Heart right ventricle (tissue), 16 donors: ENCODE measurements at regions not wholly inside any gene's neighbourhood (a gene's known extent, or its start where the extent isn't known, plus 50 kb on each side); places are given as distances from the start of the nearest gene placed in this dataset.

Experiments used
- ATAC-seq, 8 donors: fragments of 200-7000 bp; cut with Tn5 transposase; one replicate each; pipeline ENCODE4 v1.9.1; 2020; ENCODE audit warnings: mild to moderate bottlenecking in 8 of 8, moderate library complexity in 8 of 8, moderate number of reproducible peaks in 1 of 8
- DNase-seq, 2 donors: peaks; one replicate each; pipeline ENCODE4 v3.0.0-alpha.2; 2020
- H3K27ac ChIP-seq, 10 donors: fragments of 200-600 bp; sonication (generic) in 2 of 10; one replicate each; pipeline versions ENCODE4 v1.5.0 to v1.8.0; 2020 to 2022; ENCODE audit warnings: mild to moderate bottlenecking in 3 of 10
- H3K27me3 ChIP-seq, 7 donors: fragments of 200-600 bp; one replicate each; pipeline ENCODE4 v1.8.0; 2021 to 2022; ENCODE audit warnings: mild to moderate bottlenecking in 2 of 7
- H3K36me3 ChIP-seq, 9 donors: fragments of 200-600 bp; sonication (generic) in 1 of 9; one replicate each; pipeline versions ENCODE4 v1.5.0 to v1.8.0; 2020 to 2022; ENCODE audit warnings: mild to moderate bottlenecking in 2 of 9
- H3K4me1 ChIP-seq, 9 donors: fragments of 200-600 bp; sonication (generic) in 1 of 9; one replicate each; pipeline versions ENCODE4 v1.5.0 to v1.8.0; 2020 to 2022; ENCODE audit warnings: mild to moderate bottlenecking in 4 of 9
- H3K4me3 ChIP-seq, 10 donors: fragments of 200-600 bp; sonication (generic) in 2 of 10; one replicate each; pipeline versions ENCODE4 v1.5.0 to v1.8.0; 2020 to 2022; ENCODE audit warnings: mild to moderate bottlenecking in 7 of 10, moderate library complexity in 2 of 10
- H3K9me3 ChIP-seq, 11 donors: fragments of 200-600 bp in 10 of 11; sonication (generic) in 2 of 11; one replicate each; pipeline versions ENCODE4 v1.5.0 to v1.8.0; 2013 to 2022; ENCODE audit warnings: mild to moderate bottlenecking in 2 of 11, control low read depth in 1 of 11, moderate library complexity in 1 of 11
- CTCF ChIP-seq, 9 donors: fragments of 200-600 bp; sonication (generic) in 2 of 9; IDR thresholded peaks; one replicate each; pipeline versions ENCODE4 v1.5.0 to v1.8.0; 2021 to 2022; ENCODE audit warnings: antibody characterized with exemption in 9 of 9, mild to moderate bottlenecking in 5 of 9, moderate library complexity in 1 of 9
- WGBS, 2 donors: extraction: QIAGEN DNeasy Blood & Tissue Kit; methylation state at CpG; one replicate each; pipeline ENCODE4 v1.1.7; 2013; ENCODE audit warnings: inconsistent platforms in 1 of 2; 5-methylcytosine and 5-hydroxymethylcytosine counted together
- intact Hi-C, 10 donors: fragments of 100-400 bp; cut with DNase I; formaldehyde crosslinking; loops; one replicate each; pipeline versions ENCODE4 v1.11.1 to v1.14.2; 2022
- donor health status: Arrhythmogenic right ventricular cardiomyopathy.
- donor health status: ischemic (EF 13 %, LVEDD 7.1; RV severe dilation, severe dysfunction).
- donor health status: healthy with polysubstance abuse.
- donor health status: DM: no; HTN: yes; CAD: no.
- donor health status: DM: no; HTN: no; CAD: no.
- donor health status: ischemic (EF 25% LVEDD 6.9; RV normal size, moderate dysfunction).
- donor health status: ischemic (EF 25% LVEDD 5.7; RV mildly dilated, moderate dysfunction).
- donor health status: healthy.
- donor health status: DM: yes; HTN: yes; CAD: no.
- donor health status: Ischemic cardiomyopathy.
- donor health status: ischemic (EF 35%, LVEDD 5.7; RV mildly dilated, moderate dysfunction).
- donor health status: nonischemic (EF 11% LVEDD 7.7; RV severe dilation, severe dysfunction).
- donor health status: DM: yes; HTN: yes; CAD: no.
- donor health status: PGD.
- donor health status: ischemic (EF 29% LVEDD 5.4; RV normal size, mild dysfunction).
- donor health status: nonischemic (EF 23%, LVEDD 6.1; RV moderate dilation, normal function).

- H3K27ac ChIP-seq = no peak overlapping the region
- no peak overlapping the region for H3K4me3 ChIP-seq
- intact Hi-C loops = no loop called here
- peaks cover 0 to 19% (median 0%) of the 10 kb centered on the region in 9 donors for H3K4me1 ChIP-seq
- H3K9me3 ChIP-seq = peaks cover 0 to 14% (median 2%) of the 10 kb centered on the region in 11 donors
- ATAC-seq (no peak), DNase-seq (no peak)
- no peak for TF ChIP-seq CTCF (IDR thresholded peaks at IDR 0.05)
- 62 to 67% methylated on average over 2 of the region's 2 CpGs for WGBS, 2 donors
- H3K27me3 ChIP-seq = no peaks in the 10 kb centered on the region
- no peaks in the 10 kb centered on the region for H3K36me3 ChIP-seq
Measured at GRCh38 chr18:25455646-25456045, 103.7 kb upstream of the ZNF521 start.

- intact Hi-C loops = no loop called here
- no peaks in the 10 kb centered on the region for H3K27me3 ChIP-seq
- H3K4me1 ChIP-seq = peaks cover 0 to 19% (median 0%) of the 10 kb centered on the region in 9 donors
- 83 to 84% methylated on average over 1 of the region's 1 CpG for WGBS, 2 donors
- H3K27ac ChIP-seq = no peak overlapping the region
- H3K36me3 ChIP-seq = no peaks in the 10 kb centered on the region
- no peak for ATAC-seq
- TF ChIP-seq CTCF (IDR thresholded peaks at IDR 0.05) = no peak
- DNase-seq = no peak
- peaks cover 0 to 16% (median 2%) of the 10 kb centered on the region in 11 donors for H3K9me3 ChIP-seq
- no peak overlapping the region for H3K4me3 ChIP-seq
Measured at GRCh38 chr18:25455159-25455558, 103.2 kb upstream of the ZNF521 start.

GRCh38 chr18:25454730-25455129 is 102.8 kb upstream of the ZNF521 start:
- no peak for ATAC-seq
- H3K4me3 ChIP-seq = no peak overlapping the region
- DNase-seq = no peak
- H3K27me3 ChIP-seq = no peaks in the 10 kb centered on the region
- H3K4me1 ChIP-seq = peaks cover 0 to 19% (median 0%) of the 10 kb centered on the region in 9 donors
- intact Hi-C loops = no loop called here
- peaks cover 0 to 16% (median 2%) of the 10 kb centered on the region in 11 donors for H3K9me3 ChIP-seq
- TF ChIP-seq CTCF (IDR thresholded peaks at IDR 0.05) = no peak
- no peak overlapping the region for H3K27ac ChIP-seq
- H3K36me3 ChIP-seq = no peaks in the 10 kb centered on the region
- 86 to 90% methylated on average over 3 of the region's 3 CpGs for WGBS, 2 donors

- no peak for DNase-seq
- 86 to 93% methylated on average over 4 of the region's 4 CpGs for WGBS, 2 donors
- intact Hi-C loops = no loop called here
Measured at GRCh38 chr18:25454270-25454659, 102.3 kb upstream of the ZNF521 start.

More at GRCh38 chr18:25454270-25454659, 102.3 kb upstream of the ZNF521 start:
- Histone ChIP-seq H3K4me3 (no peak overlapping the region), H3K27me3 (no peaks in the 10 kb centered on the region), H3K4me1 (peaks cover 0 to 19% (median 0%) of the 10 kb centered on the region in 9 donors), H3K9me3 (peaks cover 0 to 16% (median 2%) of the 10 kb centered on the region in 11 donors), H3K27ac (no peak overlapping the region), H3K36me3 (no peaks in the 10 kb centered on the region)
- no peak for ATAC-seq
- TF ChIP-seq CTCF (IDR thresholded peaks at IDR 0.05) = no peak
